Neural cell (in vitro differentiated cells): ENCODE measurements at regions not wholly inside any gene's neighbourhood (a gene's known extent, or its start where the extent isn't known, plus 50 kb on each side); places are given as distances from the start of the nearest gene placed in this dataset.

ENCODE experiments used
- CTCF ChIP-seq: fragments of 450-650 bp; IDR thresholded peaks from 2 replicates; pipeline ENCODE4 v1.5.1; 2014; ENCODE audit warnings: antibody characterized with exemption, mild to moderate bottlenecking, moderate library complexity; ENCODE audit not compliant: poor library complexity, severe bottlenecking
- EP300 ChIP-seq: fragments of 450-650 bp; conservative IDR thresholded peaks from 2 replicates; pipeline ENCODE4 v1.6.1; 2014; ENCODE audit warnings: antibody characterized with exemption, mild to moderate bottlenecking, moderate library complexity; ENCODE audit not compliant: poor library complexity, severe bottlenecking
- EZH2 ChIP-seq: fragments of 200-600, 300-800 bp; shearing (Covaris generic), sonication (generic); IDR thresholded peaks from 2 replicates; pipeline ENCODE4 v1.6.1; 2014; ENCODE audit warnings: antibody characterized with exemption, low read length, borderline replicate concordance, mild to moderate bottlenecking; ENCODE audit not compliant: insufficient read depth, poor library complexity, severe bottlenecking
- MXI1 ChIP-seq: fragments of 450-650 bp; conservative IDR thresholded peaks from 2 replicates; pipeline ENCODE4 v1.6.1; 2014; ENCODE audit warnings: antibody characterized with exemption, mild to moderate bottlenecking; ENCODE audit not compliant: poor library complexity, severe bottlenecking
- POLR2AphosphoS5 ChIP-seq: IDR thresholded peaks from 2 replicates; pipeline ENCODE4 v1.6.1; 2012
- RAD21 ChIP-seq: fragments of 450-650 bp; conservative IDR thresholded peaks from 2 replicates; pipeline ENCODE4 v1.6.1; 2014; ENCODE audit warnings: antibody characterized with exemption, mild to moderate bottlenecking, moderate library complexity
- REST ChIP-seq: IDR thresholded peaks from 2 replicates; pipeline ENCODE4 v1.6.1; 2012; ENCODE audit warnings: borderline replicate concordance
- SMC3 ChIP-seq: fragments of 450-650 bp; conservative IDR thresholded peaks from 2 replicates; pipeline ENCODE4 v1.6.1; 2014; ENCODE audit warnings: antibody characterized with exemption, mild to moderate bottlenecking, moderate library complexity; ENCODE audit not compliant: poor library complexity
- TAF1 ChIP-seq: IDR thresholded peaks from 2 replicates; pipeline ENCODE4 v1.6.1; 2012; ENCODE audit warnings: low read depth

GRCh38 chr13:40179445-40180281 lies 486.8 kb downstream of the FOXO1 start:
- TF ChIP-seq POLR2AphosphoS5: no peak
- TF ChIP-seq TAF1: no peak
- no peak for TF ChIP-seq CTCF
- TF ChIP-seq RAD21: no peak
- no peak for TF ChIP-seq MXI1
- TF ChIP-seq EZH2: no peak
- TF ChIP-seq REST: no peak
- no peak for TF ChIP-seq EP300
- no peak for TF ChIP-seq SMC3
